ENCODE measurements at regions not wholly inside any gene's neighbourhood (a gene's known extent, or its start where the extent isn't known, plus 50 kb on each side); places are given as distances from the start of the nearest gene placed in this dataset.

DNA sequence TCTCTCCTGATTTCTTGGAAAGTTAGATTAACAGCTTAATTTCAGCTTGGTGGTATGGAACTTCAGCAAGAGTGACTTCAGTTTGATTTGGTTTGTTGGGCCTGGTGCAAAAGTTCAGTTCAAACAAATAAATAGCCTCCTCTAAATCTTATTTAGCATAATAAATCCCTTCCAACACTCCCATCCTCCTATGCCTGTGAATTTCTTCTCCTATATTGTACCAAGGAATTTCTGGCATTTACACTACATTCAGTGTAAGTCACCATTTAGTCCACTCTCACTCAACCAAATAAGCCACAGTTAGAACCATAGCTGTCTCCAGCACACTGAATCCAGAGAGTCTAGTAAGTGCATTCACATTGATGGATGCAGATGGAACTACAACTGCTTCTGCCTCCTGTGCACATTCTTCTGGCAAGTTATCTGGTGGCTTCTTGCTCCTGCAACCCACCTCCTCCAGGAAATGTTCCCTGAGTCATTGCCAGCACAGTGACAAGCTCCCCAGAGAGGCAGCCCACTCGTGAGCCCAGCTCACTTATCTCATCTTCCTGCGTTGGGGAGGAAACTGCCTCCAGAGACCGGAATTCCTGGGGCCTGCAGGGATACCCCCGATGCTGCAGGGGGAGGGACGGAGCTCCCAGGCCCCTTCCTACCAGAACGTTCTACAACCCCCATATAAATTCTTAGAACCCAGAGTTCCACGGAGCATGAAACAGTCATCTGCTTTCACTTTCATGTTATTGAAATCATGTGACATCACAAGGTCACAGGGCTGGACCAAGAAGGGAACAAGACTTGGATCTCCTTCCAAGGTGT lies 318.3 kb downstream of the PHKB start:
- DNase-seq, result no peak

DNA sequence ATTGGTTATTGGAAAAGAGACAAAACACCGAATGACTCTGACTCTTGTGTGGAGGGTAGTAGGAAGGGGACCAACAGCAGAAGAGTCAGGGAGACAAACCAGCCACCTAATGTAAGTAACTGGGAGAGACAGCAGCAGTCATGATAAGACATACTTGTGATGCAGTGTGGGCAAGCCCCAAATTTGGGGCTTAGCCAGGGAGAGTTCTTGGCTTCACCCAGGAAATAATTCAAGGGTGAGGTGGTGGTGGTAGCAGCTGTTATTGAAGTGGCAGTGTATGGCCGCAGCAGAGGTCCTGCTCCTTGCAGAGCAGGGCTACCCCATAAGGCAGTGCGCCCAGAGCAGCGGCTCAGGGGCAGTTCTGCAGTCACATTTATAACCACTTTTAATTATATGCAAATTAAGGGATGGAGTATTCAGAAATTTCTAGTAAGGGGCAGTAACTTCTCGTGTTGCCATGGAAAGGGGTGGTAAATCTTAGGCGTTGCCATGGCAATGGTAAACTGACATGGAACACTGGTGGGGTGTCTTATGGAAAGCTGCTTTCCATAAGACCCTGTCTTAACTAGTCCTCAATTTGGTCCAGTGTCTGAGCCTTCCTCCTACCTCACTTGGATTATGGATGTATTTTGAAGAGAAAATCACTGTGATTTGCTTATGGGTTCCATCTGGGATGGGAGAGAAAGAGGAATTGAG lies 317.1 kb downstream of the PHKB start:
- DNase-seq, result no peak

DNA sequence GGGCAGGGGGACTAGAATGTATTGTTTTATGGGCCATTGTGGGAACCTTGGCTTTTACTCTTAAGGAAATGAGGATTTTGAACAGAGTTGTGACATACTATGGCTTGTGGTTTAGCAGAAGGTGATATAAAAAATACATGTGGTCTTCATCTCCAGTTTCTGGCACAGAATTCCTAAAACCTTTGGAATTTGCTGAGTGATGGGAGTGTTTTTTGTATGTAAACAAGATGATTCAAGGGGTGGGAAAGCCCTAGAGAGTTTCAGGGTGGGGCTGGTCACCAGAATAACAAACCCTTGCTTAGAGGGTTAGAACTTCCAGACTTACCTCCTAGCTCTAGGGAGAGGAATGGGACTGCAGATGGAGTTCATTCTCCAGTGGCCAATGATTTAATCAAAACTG lies 316.1 kb downstream of the PHKB start:
- DNase-seq, result no peak

GRCh38 chr16:47774661-47775060 lies 313.5 kb downstream of the PHKB start:
- no peak for DNase-seq

DNA sequence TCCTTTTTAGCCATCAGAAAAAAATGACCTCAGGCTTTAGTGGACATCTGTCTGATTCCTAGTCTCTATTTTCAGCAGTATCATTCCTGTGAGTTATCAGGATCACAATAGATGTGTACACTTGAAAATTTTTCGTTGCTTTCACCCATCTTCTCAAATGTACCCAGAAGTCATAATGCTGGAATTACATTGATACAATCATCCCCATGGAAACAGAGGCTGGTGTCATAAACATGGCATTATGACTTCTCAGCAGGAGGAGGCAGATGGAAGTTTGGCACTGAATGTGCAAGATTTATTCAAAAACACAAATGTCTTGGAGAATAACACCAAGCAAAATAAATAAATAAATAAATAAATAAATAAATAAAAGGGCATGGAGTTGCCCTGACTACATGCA lies 292.5 kb downstream of the PHKB start:
- DNase-seq, result no peak
